Astrocyte of the spinal cord (primary cell): ENCODE measurements at regions not wholly inside any gene's neighbourhood (a gene's known extent, or its start where the extent isn't known, plus 50 kb on each side); places are given as distances from the start of the nearest gene placed in this dataset.

Experiments
- DNase-seq: peaks from one replicate; pipeline ENCODE4 v3.0.0; 2011; ENCODE audit warnings: low read depth, low spot score
- H3K4me3 ChIP-seq: 2 replicates; pipeline ENCODE4 v1.5.1; 2011; ENCODE audit warnings: low read depth, mild to moderate bottlenecking, low read length, moderate library complexity
- CTCF ChIP-seq: IDR thresholded peaks from 2 replicates; pipeline ENCODE4 v1.5.1; 2012; ENCODE audit warnings: low read depth, mild to moderate bottlenecking, low read length, inconsistent platforms
- in situ Hi-C: cut with HindIII; loops from 2 replicates; pipeline ENCODE4 v1.10.0; 2017; ENCODE audit warnings: low sequenced_read_pairs

GRCh38 chr7:94239661-94240234, 154.9 kb upstream of the COL1A2 start:
- in situ Hi-C loops: no loop called here
- no peak overlapping the region for H3K4me3 ChIP-seq
- TF ChIP-seq CTCF: no peak
- no peak for DNase-seq

- DNase-seq: peak; percentile 28
- no peak for TF ChIP-seq CTCF
- in situ Hi-C loops: no loop called here
- H3K4me3 ChIP-seq: no peak overlapping the region
Measured at GRCh38 chr7:94240902-94241301, 153.8 kb upstream of the COL1A2 start.

GRCh38 chr7:94241402-94241925, 153.2 kb upstream of the COL1A2 start:
- no peak for DNase-seq
- no peak for TF ChIP-seq CTCF
- in situ Hi-C loops: no loop called here
- H3K4me3 ChIP-seq: no peak overlapping the region

GRCh38 chr7:94243066-94243711, 151.5 kb upstream of the COL1A2 start:
- in situ Hi-C loops: no loop called here
- no peak overlapping the region for H3K4me3 ChIP-seq
- TF ChIP-seq CTCF: no peak

GRCh38 chr7:94244760-94245159, 149.9 kb upstream of the COL1A2 start:
- DNase-seq: no peak
- H3K4me3 ChIP-seq: no peak overlapping the region
- TF ChIP-seq CTCF: no peak
- in situ Hi-C loops: no loop called here

More at GRCh38 chr7:94243066-94243711, 151.5 kb upstream of the COL1A2 start:
- no peak for DNase-seq

- TF ChIP-seq CTCF: no peak
- DNase-seq: no peak
- H3K4me3 ChIP-seq: no peak overlapping the region
- in situ Hi-C loops: no loop called here
Measured at GRCh38 chr7:94245500-94245899, 149.2 kb upstream of the COL1A2 start.
